Thyroid gland (tissue), 4 donors: ENCODE measurements at regions not wholly inside any gene's neighbourhood (a gene's known extent, or its start where the extent isn't known, plus 50 kb on each side); places are given as distances from the start of the nearest gene placed in this dataset.

ENCODE experiments used
- CTCF ChIP-seq, 6 experiments: fragments of 200-600 bp in 3 of 6; fragments of 450-650 bp in 3 of 6; sonication (generic) in 3 of 6; IDR thresholded peaks; one replicate each; pipeline ENCODE4 v1.5.1; 2016 to 2019; ENCODE audit warnings: antibody characterized with exemption in 6 of 6, mild to moderate bottlenecking in 2 of 6, inconsistent platforms in 1 of 6, moderate library complexity in 1 of 6
- POLR2A ChIP-seq, 2 donors: fragments of 450-650 bp; IDR thresholded peaks; one replicate each; pipeline ENCODE4 v1.6.1; 2017; ENCODE audit warnings: antibody characterized with exemption in 2 of 2, mild to moderate bottlenecking in 2 of 2, moderate library complexity in 1 of 2

GRCh38 chr5:171663311-171664085 is 122.1 kb upstream of the SMIM23 start:
- TF ChIP-seq POLR2A (IDR thresholded peaks at IDR 0.05), result no peak
- no peak for TF ChIP-seq CTCF (IDR thresholded peaks at IDR 0.05)
